ENCODE measurements at regions not wholly inside any gene's neighbourhood (a gene's known extent, or its start where the extent isn't known, plus 50 kb on each side); places are given as distances from the start of the nearest gene placed in this dataset.

DNA sequence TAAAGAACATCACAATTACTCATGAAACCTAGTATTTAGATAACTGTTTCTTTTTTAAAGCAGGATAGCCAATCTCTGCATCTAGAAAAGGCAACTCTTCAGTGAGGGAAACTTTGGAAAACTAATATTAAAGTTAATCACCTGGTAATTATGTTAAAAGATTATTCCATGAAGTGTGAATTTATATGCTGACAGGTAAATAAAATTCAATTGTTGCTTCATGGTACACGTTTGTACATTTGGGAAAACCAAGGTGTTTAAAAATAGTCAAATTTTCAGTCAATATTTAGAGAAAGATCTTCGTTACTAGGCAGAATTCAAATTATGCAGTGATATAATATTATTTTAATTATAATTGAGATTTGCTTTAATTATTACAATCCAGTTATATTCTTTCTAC is 100.1 kb upstream of the LRFN5 start:
- Histone ChIP-seq H3K79me2 (ENCODE audit: insufficient read depth) (no peaks in the 10 kb centered on the region), H3K9me2 (no peaks in the 10 kb centered on the region), H3K4me2 (no peak overlapping the region), H3K27me3 (ENCODE audit: insufficient read depth) (no peaks in the 10 kb centered on the region), H3K4me1 (ENCODE audit: control insufficient read depth in 1 of 2, insufficient read depth in 2 of 2, low read depth in 1 of 2, low read length in 1 of 2) (no peaks in the 10 kb centered on the region), H3K9ac (no peak overlapping the region), H4K20me1 (ENCODE audit: insufficient read depth) (no peaks in the 10 kb centered on the region), H3K9me3 (no peaks in the 10 kb centered on the region), H3F3A (replicated peaks; ENCODE audit: insufficient read depth) (no peaks in the 10 kb centered on the region), H3K36me3 (replicated peaks in 1 of 2; ENCODE audit: control insufficient read depth in 1 of 2, insufficient read depth in 2 of 2, low read length in 1 of 2) (no peaks in the 10 kb centered on the region), H3K27ac (ENCODE audit: low read depth in 2 of 2, low read length in 1 of 2) (no peak overlapping the region), H2AFZ (ENCODE audit: low read depth) (no peak overlapping the region), H3K4me3 (ENCODE audit: low read depth in 2 of 2, low read length in 1 of 2) (no peak overlapping the region)
- POLR2A ChIA-PET: no interaction called here
- WGBS (ENCODE audit: low lambda C conversion rate): 19% methylated on average over 2 of the region's 2 CpGs
- DNase-seq: no peak
- TF ChIP-seq, protein P1, sequence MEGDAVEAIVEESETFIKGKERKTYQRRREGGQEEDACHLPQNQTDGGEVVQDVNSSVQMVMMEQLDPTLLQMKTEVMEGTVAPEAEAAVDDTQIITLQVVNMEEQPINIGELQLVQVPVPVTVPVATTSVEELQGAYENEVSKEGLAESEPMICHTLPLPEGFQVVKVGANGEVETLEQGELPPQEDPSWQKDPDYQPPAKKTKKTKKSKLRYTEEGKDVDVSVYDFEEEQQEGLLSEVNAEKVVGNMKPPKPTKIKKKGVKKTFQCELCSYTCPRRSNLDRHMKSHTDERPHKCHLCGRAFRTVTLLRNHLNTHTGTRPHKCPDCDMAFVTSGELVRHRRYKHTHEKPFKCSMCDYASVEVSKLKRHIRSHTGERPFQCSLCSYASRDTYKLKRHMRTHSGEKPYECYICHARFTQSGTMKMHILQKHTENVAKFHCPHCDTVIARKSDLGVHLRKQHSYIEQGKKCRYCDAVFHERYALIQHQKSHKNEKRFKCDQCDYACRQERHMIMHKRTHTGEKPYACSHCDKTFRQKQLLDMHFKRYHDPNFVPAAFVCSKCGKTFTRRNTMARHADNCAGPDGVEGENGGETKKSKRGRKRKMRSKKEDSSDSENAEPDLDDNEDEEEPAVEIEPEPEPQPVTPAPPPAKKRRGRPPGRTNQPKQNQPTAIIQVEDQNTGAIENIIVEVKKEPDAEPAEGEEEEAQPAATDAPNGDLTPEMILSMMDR (IDR thresholded peaks at IDR 0.05): no peak
- TF ChIP-seq FOSL2 (IDR thresholded peaks at IDR 0.05; ENCODE audit: borderline replicate concordance, low read depth): no peak
- no peak for TF ChIP-seq TCF12 (IDR thresholded peaks at IDR 0.05)
- no peak for TF ChIP-seq RAD21 (IDR thresholded peaks at IDR 0.05; ENCODE audit: low read length)
- CTCF ChIA-PET: no interaction called here

DNA sequence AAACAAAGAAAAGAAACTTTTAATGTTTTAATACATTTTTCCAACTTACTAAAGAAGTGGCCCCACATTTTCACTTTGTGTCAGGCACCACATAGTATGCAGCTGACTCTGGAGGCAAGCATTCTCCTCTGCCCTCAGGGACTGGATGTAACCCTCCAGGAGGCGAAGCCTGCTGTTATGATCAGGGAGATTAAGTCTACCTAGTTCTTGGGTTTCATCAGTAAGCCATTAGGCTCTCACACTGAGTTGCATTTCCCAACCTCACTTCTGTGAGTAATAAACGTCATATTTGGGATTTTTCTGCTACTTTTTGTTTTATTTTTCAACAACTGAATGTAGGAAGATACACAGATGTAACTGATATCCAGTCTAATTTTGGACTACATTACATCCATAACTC is 101.2 kb upstream of the LRFN5 start:
- DNase-seq: no peak
- no peak overlapping the region for H3K9ac ChIP-seq
- CTCF ChIA-PET: no interaction called here
- no peaks in the 10 kb centered on the region for H3K36me3 ChIP-seq (replicated peaks in 1 of 2; ENCODE audit: control insufficient read depth in 1 of 2, insufficient read depth in 2 of 2, low read length in 1 of 2)
- H3K4me2 ChIP-seq: no peak overlapping the region
- POLR2A ChIA-PET: no interaction called here
- no peaks in the 10 kb centered on the region for H3K27me3 ChIP-seq (ENCODE audit: insufficient read depth)
- no peaks in the 10 kb centered on the region for H3K79me2 ChIP-seq (ENCODE audit: insufficient read depth)
- no peaks in the 10 kb centered on the region for H3K9me3 ChIP-seq
- no peaks in the 10 kb centered on the region for H3F3A ChIP-seq (replicated peaks; ENCODE audit: insufficient read depth)
- 36% methylated on average over 2 of the region's 2 CpGs for WGBS (ENCODE audit: low lambda C conversion rate)
- no peak overlapping the region for H3K27ac ChIP-seq (ENCODE audit: low read depth in 2 of 2, low read length in 1 of 2)
- H3K4me3 ChIP-seq (ENCODE audit: low read depth in 2 of 2, low read length in 1 of 2): no peak overlapping the region
- no peak overlapping the region for H2AFZ ChIP-seq (ENCODE audit: low read depth)
- TF ChIP-seq, protein P2, sequence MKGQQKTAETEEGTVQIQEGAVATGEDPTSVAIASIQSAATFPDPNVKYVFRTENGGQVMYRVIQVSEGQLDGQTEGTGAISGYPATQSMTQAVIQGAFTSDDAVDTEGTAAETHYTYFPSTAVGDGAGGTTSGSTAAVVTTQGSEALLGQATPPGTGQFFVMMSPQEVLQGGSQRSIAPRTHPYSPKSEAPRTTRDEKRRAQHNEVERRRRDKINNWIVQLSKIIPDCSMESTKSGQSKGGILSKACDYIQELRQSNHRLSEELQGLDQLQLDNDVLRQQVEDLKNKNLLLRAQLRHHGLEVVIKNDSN (IDR thresholded peaks at IDR 0.05; ENCODE audit: borderline replicate concordance, low read depth): no peak
- TF ChIP-seq TEAD4 (IDR thresholded peaks at IDR 0.05; ENCODE audit: borderline replicate concordance, insufficient read depth) (no peak), ELF1 (IDR thresholded peaks at IDR 0.05) (no peak), SMC3 (IDR thresholded peaks at IDR 0.05; ENCODE audit: low read depth, low read length) (no peak), FOXM1 (IDR thresholded peaks at IDR 0.05; ENCODE audit: low read depth) (no peak)
- TF ChIP-seq, protein P1 (IDR thresholded peaks at IDR 0.05): no peak
- H3K9me2 ChIP-seq: no peaks in the 10 kb centered on the region
- H4K20me1 ChIP-seq (ENCODE audit: insufficient read depth): no peaks in the 10 kb centered on the region
- no peaks in the 10 kb centered on the region for H3K4me1 ChIP-seq (ENCODE audit: control insufficient read depth in 1 of 2, insufficient read depth in 2 of 2, low read depth in 1 of 2, low read length in 1 of 2)
